ENCODE measurements at regions not wholly inside any gene's neighbourhood (a gene's known extent, or its start where the extent isn't known, plus 50 kb on each side); places are given as distances from the start of the nearest gene placed in this dataset.

DNA sequence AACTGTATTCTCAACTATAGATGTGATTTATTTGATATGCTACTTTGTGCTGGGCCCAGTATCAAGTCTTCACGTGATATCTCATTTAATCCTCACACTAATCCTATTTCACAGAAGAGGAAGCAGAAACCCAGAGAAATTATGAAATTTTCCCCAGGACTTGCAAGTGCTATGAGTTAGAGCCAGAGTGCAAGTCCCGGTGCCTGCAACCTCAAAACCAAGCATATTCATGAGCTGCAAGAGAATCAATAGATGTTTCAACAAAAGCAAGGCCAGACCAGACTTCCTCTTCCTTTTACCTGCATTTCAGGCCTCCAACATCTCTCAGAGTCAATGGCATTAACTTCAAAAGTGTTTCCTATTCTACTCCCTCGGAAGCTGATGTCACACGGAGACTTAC lies 92.2 kb upstream of the GATB start:
- TF ChIP-seq EP300 (IDR thresholded peaks at IDR 0.05; ENCODE audit: borderline replicate concordance) (no peak), YY1 (IDR thresholded peaks at IDR 0.05; ENCODE audit: low read depth) (no peak), CEBPB (IDR thresholded peaks at IDR 0.05) (no peak), TAF1 (IDR thresholded peaks at IDR 0.05; ENCODE audit: low read depth) (no peak), CREB1 (IDR thresholded peaks at IDR 0.05; ENCODE audit: low read depth) (no peak), TEAD4 (IDR thresholded peaks at IDR 0.05) (no peak), FOXM1 (IDR thresholded peaks at IDR 0.05; ENCODE audit: borderline replicate concordance, low read depth) (no peak), TCF12 (IDR thresholded peaks at IDR 0.05; ENCODE audit: low read depth) (no peak), NFIC (IDR thresholded peaks at IDR 0.05) (no peak)
- TF ChIP-seq, protein P1, sequence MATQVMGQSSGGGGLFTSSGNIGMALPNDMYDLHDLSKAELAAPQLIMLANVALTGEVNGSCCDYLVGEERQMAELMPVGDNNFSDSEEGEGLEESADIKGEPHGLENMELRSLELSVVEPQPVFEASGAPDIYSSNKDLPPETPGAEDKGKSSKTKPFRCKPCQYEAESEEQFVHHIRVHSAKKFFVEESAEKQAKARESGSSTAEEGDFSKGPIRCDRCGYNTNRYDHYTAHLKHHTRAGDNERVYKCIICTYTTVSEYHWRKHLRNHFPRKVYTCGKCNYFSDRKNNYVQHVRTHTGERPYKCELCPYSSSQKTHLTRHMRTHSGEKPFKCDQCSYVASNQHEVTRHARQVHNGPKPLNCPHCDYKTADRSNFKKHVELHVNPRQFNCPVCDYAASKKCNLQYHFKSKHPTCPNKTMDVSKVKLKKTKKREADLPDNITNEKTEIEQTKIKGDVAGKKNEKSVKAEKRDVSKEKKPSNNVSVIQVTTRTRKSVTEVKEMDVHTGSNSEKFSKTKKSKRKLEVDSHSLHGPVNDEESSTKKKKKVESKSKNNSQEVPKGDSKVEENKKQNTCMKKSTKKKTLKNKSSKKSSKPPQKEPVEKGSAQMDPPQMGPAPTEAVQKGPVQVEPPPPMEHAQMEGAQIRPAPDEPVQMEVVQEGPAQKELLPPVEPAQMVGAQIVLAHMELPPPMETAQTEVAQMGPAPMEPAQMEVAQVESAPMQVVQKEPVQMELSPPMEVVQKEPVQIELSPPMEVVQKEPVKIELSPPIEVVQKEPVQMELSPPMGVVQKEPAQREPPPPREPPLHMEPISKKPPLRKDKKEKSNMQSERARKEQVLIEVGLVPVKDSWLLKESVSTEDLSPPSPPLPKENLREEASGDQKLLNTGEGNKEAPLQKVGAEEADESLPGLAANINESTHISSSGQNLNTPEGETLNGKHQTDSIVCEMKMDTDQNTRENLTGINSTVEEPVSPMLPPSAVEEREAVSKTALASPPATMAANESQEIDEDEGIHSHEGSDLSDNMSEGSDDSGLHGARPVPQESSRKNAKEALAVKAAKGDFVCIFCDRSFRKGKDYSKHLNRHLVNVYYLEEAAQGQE (IDR thresholded peaks at IDR 0.05; ENCODE audit: low read depth), result no peak
- TF ChIP-seq, protein P2, sequence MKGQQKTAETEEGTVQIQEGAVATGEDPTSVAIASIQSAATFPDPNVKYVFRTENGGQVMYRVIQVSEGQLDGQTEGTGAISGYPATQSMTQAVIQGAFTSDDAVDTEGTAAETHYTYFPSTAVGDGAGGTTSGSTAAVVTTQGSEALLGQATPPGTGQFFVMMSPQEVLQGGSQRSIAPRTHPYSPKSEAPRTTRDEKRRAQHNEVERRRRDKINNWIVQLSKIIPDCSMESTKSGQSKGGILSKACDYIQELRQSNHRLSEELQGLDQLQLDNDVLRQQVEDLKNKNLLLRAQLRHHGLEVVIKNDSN (IDR thresholded peaks at IDR 0.05), result no peak
- TF ChIP-seq, protein P3, sequence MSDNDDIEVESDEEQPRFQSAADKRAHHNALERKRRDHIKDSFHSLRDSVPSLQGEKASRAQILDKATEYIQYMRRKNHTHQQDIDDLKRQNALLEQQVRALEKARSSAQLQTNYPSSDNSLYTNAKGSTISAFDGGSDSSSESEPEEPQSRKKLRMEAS (IDR thresholded peaks at IDR 0.05), result no peak
